WTC11 (cell line): ENCODE measurements at regions not wholly inside any gene's neighbourhood (a gene's known extent, or its start where the extent isn't known, plus 50 kb on each side); places are given as distances from the start of the nearest gene placed in this dataset.

Experiments used
- ATAC-seq: fragments of 200-7000 bp; cut with Tn5 transposase; 2 replicates; pipeline ENCODE4 v1.10.0; 2021; ENCODE audit warnings: mild to moderate bottlenecking, moderate library complexity
- CTCF ChIA-PET: fragments of 300-600 bp; sonication (Branson Sonifier 250); formaldehyde crosslinking; loops from one replicate; lab custom pipeline; 2021; ENCODE audit warnings: antibody characterized with exemption; lab: Charles Lee
- POLR2A ChIA-PET: fragments of 350-600 bp; sonication (Branson Sonifier 250); formaldehyde crosslinking; loops from one replicate; lab custom pipeline; 2021; ENCODE audit warnings: antibody characterized with exemption; lab: Charles Lee
- DNase-seq: peaks from one replicate; pipeline ENCODE4 v3.0.0; 2021; ENCODE audit warnings: low spot score
- H3K27ac Mint-ChIP-seq: 2 replicates; pipeline ENCODE4 v1.8.0; 2021; ENCODE audit warnings: mixed read lengths
- H3K27me3 Mint-ChIP-seq: 2 replicates; pipeline ENCODE4 v1.8.0; 2021; ENCODE audit warnings: low read depth, mild to moderate bottlenecking, moderate library complexity, mixed read lengths
- H3K36me3 Mint-ChIP-seq: 2 replicates; pipeline ENCODE4 v1.8.0; 2021; ENCODE audit warnings: mixed read lengths
- H3K4me1 Mint-ChIP-seq: 2 replicates; pipeline ENCODE4 v1.8.0; 2022; ENCODE audit warnings: mixed read lengths
- H3K4me3 Mint-ChIP-seq: 2 replicates; pipeline ENCODE4 v1.8.0; 2021; ENCODE audit warnings: mild to moderate bottlenecking, moderate library complexity, mixed read lengths
- H3K9me3 Mint-ChIP-seq: 2 replicates; pipeline ENCODE4 v1.8.0; 2021; ENCODE audit warnings: mixed read lengths
- AR ChIP-seq: fragments of 250-450 bp; sonication (Bioruptor Pico); IDR thresholded peaks from 2 replicates; pipeline ENCODE4 v1.9.0; 2021; ENCODE audit warnings: mild to moderate bottlenecking
- CBFB ChIP-seq: sonication (generic); formaldehyde crosslinking; IDR thresholded peaks from 2 replicates; pipeline ENCODE4 v1.8.1; 2022; ENCODE audit warnings: mild to moderate bottlenecking, low read depth, missing genetic modification reagents
- CDX4 ChIP-seq: fragments of 250-450 bp; sonication (Bioruptor Pico); IDR thresholded peaks from 2 replicates; pipeline ENCODE4 v1.9.0; 2021; ENCODE audit warnings: moderate library complexity, mild to moderate bottlenecking, inconsistent platforms, borderline replicate concordance
- CREM ChIP-seq: sonication (generic); formaldehyde crosslinking; IDR thresholded peaks from 2 replicates; pipeline ENCODE4 v1.8.1; 2022; ENCODE audit warnings: mild to moderate bottlenecking, missing genetic modification reagents, moderate library complexity
- EMX1 ChIP-seq: fragments of 250-450 bp; sonication (Bioruptor Pico); IDR thresholded peaks from 2 replicates; pipeline ENCODE4 v1.8.0; 2021; ENCODE audit warnings: mild to moderate bottlenecking
- ERG ChIP-seq: fragments of 250-450 bp; sonication (Bioruptor Pico); IDR thresholded peaks from 2 replicates; pipeline ENCODE4 v1.8.0; 2021; ENCODE audit warnings: mild to moderate bottlenecking
- ESRRA ChIP-seq: sonication (generic); formaldehyde crosslinking; IDR thresholded peaks from 2 replicates; pipeline ENCODE4 v1.8.1; 2022; ENCODE audit warnings: mild to moderate bottlenecking, missing genetic modification reagents, borderline replicate concordance
- FOXJ3 ChIP-seq: sonication (generic); formaldehyde crosslinking; IDR thresholded peaks from 2 replicates; pipeline ENCODE4 v1.9.0; 2021; ENCODE audit warnings: missing genetic modification reagents, mild to moderate bottlenecking, borderline replicate concordance
- FOXP4 ChIP-seq: sonication (generic); formaldehyde crosslinking; IDR thresholded peaks from 2 replicates; pipeline ENCODE4 v1.8.0; 2022; ENCODE audit warnings: mild to moderate bottlenecking, missing genetic modification reagents
- JAZF1 ChIP-seq: fragments of 250-450 bp; sonication (Bioruptor Pico); IDR thresholded peaks from 2 replicates; pipeline ENCODE4 v1.9.0; 2021; ENCODE audit warnings: moderate library complexity, mild to moderate bottlenecking, inconsistent platforms
- NFATC4 ChIP-seq: fragments of 250-450 bp; sonication (Bioruptor Pico); IDR thresholded peaks from 2 replicates; pipeline ENCODE4 v1.9.0; 2021; ENCODE audit warnings: mild to moderate bottlenecking
- NR1H2 ChIP-seq: sonication (generic); formaldehyde crosslinking; IDR thresholded peaks from 2 replicates; pipeline ENCODE4 v1.9.0; 2021; ENCODE audit warnings: mild to moderate bottlenecking, moderate library complexity, missing genetic modification reagents
- SMAD4 ChIP-seq: sonication (generic); formaldehyde crosslinking; IDR thresholded peaks from 2 replicates; pipeline ENCODE4 v1.8.0; 2022; ENCODE audit warnings: mild to moderate bottlenecking, missing genetic modification reagents
- STAT6 ChIP-seq: sonication (generic); formaldehyde crosslinking; conservative IDR thresholded peaks from 2 replicates; pipeline ENCODE4 v1.8.1; 2023; ENCODE audit warnings: mild to moderate bottlenecking, low read depth, missing genetic modification reagents, moderate library complexity
- TP53 ChIP-seq: sonication (generic); formaldehyde crosslinking; IDR thresholded peaks from 2 replicates; pipeline ENCODE4 v1.8.1; 2023; ENCODE audit warnings: mild to moderate bottlenecking, missing genetic modification reagents
- ZNF416 ChIP-seq: fragments of 250-450 bp; sonication (Bioruptor Pico); IDR thresholded peaks from 2 replicates; pipeline ENCODE4 v1.9.0; 2021; ENCODE audit warnings: mild to moderate bottlenecking, inconsistent platforms
- ZSCAN18 ChIP-seq: fragments of 250-450 bp; sonication (Bioruptor Pico); IDR thresholded peaks from 2 replicates; pipeline ENCODE4 v2.1.2; 2022; ENCODE audit warnings: mild to moderate bottlenecking, moderate library complexity

GRCh38 chr3:115322901-115323300 is 175.8 kb upstream of the ZBTB20 start (continued):
- TF ChIP-seq CREM (CRISPR knock-in tag), result no peak
- no peak for TF ChIP-seq SMAD4 (CRISPR knock-in tag)
- TF ChIP-seq FOXP4 (CRISPR knock-in tag), result no peak
- no peak for TF ChIP-seq STAT6 (CRISPR knock-in tag)
- no peak for TF ChIP-seq JAZF1 (CRISPR knock-in tag)
- TF ChIP-seq CDX4 (CRISPR knock-in tag), result no peak
- TF ChIP-seq ZNF416 (CRISPR knock-in tag), result no peak
- no peak for TF ChIP-seq NFATC4 (CRISPR knock-in tag)
- TF ChIP-seq, all 79 proteins: peak for 0

GRCh38 chr3:115323380-115323779 is 176.3 kb upstream of the ZBTB20 start:
- no peaks in the 10 kb centered on the region for H3K9me3 Mint-ChIP-seq
- POLR2A ChIA-PET, result no interaction called here
- no peaks in the 10 kb centered on the region for H3K36me3 Mint-ChIP-seq

GRCh38 chr3:115324056-115324455 is 177.0 kb upstream of the ZBTB20 start:
- ChIA-PET CTCF (no interaction called here), POLR2A (no interaction called here)
- Mint-ChIP-seq H3K4me3 (no peak overlapping the region), H3K9me3 (no peaks in the 10 kb centered on the region), H3K36me3 (no peaks in the 10 kb centered on the region), H3K4me1 (peaks cover 58% of the 10 kb centered on the region), H3K27me3 (no peaks in the 10 kb centered on the region), H3K27ac (no peak overlapping the region)
- no peak for ATAC-seq
- DNase-seq, result no peak
- TF ChIP-seq ESRRA (CRISPR knock-in tag) (no peak), AR (CRISPR knock-in tag) (no peak), STAT6 (CRISPR knock-in tag) (no peak), FOXJ3 (no peak)

More at GRCh38 chr3:115323380-115323779, 176.3 kb upstream of the ZBTB20 start:
- CTCF ChIA-PET, result no interaction called here
- Mint-ChIP-seq H3K4me1 (peaks cover 64% of the 10 kb centered on the region), H3K27ac (peak overlapping the region; percentile 37; the same call in 1 of the 2 replicates), H3K4me3 (no peak overlapping the region), H3K27me3 (no peaks in the 10 kb centered on the region)
- DNase-seq, result no peak
- ATAC-seq, result no peak
- TF ChIP-seq CBFB (CRISPR knock-in tag) (no peak), EMX1 (CRISPR knock-in tag) (no peak), TP53 (CRISPR knock-in tag) (no peak), ERG (CRISPR knock-in tag) (no peak), NR1H2 (CRISPR knock-in tag) (no peak), ZSCAN18 (CRISPR knock-in tag) (no peak)
